HG03135 (cell line): ENCODE measurements at regions not wholly inside any gene's neighbourhood (a gene's known extent, or its start where the extent isn't known, plus 50 kb on each side); places are given as distances from the start of the nearest gene placed in this dataset.
A peak's percentile ranks its signal among the peaks of the same experiment; 100 is the strongest.
"Not testable (repeated sequence)": the region's sequence is repeated elsewhere in the genome, so short reads cannot be mapped to it uniquely, and the experiment has no call there.

Source experiments
- ATAC-seq: cut with Tn5 transposase; IDR thresholded peaks from one replicate; pipeline ENCODE4 v1.9.1; 2021; ENCODE audit warnings: mild to moderate bottlenecking, moderate library complexity; ENCODE audit not compliant: unreplicated experiment

DNA sequence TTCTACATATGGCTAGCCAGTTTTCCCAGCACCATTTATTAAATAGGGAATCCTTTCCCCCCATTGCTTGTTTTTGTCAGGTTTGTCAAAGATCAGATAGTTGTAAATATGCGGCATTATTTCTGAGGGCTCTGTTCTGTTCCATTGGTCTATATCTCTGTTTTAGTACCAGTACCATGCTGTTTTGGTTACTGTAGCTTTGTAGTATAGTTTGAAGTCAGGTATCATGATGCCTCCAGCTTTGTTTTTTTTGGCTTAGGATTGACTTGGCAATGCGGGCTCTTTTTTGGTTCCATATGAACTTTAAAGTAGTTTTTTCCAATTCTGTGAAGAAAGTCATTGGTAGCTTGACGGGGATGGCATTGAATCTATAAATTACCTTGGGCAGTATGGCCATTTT is 60.0 kb upstream of the GPC3 start:
- not testable (repeated sequence) for ATAC-seq

DNA sequence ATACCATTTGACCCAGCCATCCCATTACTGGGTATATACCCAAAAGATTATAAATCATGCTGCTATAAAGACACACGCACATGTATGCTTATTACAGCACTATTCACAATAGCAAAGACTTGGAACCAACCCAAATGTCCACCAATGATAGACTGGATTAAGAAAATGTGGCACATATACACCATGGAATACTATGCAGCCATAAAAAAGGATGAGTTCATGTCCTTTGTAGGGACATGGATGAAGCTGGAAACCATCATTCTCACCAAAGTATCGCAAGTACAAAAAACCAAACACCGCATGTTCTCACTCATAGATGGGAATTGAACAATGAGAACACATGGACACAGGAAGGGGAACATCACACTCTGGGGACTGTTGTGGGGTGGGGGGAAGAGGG is 81.7 kb upstream of the GPC3 start:
- not testable (repeated sequence) for ATAC-seq

DNA sequence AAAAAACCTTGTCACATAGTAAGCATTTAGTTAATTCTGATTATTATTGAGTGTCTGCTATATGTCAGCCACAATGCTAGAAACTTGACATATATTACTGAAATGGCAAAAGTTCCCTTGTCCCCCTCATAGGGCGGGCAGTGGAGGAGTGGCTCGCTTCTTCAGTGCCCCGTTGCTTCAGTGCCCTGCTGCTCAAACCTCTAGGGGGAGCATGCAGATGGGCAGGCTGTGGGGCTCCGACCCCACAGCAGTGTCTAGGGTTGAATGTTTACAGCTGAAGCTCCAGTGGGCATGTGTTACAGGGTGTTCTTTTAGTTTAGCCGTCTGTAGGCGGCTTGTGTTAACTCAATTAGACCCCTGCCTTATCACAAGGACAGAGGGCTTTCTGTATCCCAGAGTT is 86.5 kb upstream of the GPC3 start:
- not testable (repeated sequence) for ATAC-seq

DNA sequence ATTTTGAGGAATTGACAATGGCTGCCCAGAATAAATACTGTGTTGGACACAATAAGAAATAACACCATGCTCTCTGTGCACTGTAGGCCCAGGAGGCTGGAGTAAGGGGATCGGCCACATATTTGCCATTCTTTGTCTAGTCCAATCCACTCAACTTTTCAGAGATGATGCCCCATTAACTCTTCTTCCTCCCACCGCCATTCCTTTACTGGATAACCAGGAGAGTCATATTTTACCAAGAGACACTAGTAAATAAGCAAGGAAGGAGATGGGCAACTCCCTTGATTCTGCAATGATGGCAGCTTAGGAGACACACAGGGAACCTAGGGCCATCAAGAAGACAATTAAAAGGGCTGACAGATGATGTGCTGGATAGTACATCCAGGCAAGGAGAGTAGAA is 87.9 kb upstream of the GPC3 start:
- no peak for ATAC-seq

DNA sequence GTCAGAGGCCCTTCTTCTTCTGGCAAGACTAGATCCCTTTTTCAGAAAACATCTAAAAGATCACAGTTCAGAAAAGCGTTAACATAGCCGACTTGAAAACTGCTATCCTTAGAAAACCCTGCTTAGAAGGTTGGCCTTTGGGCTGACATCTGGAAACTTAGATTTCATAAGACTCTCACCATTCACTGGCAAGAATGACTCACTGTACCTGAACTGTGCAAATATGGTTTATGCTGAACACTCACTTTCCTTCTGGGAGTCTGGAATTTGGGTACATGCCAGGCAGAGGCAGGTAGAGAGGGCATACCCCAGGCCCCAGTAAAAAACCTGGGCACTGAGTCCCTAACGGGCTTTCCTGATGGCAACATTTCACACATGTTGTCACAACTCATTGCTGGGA is 88.8 kb upstream of the GPC3 start:
- no peak for ATAC-seq

DNA sequence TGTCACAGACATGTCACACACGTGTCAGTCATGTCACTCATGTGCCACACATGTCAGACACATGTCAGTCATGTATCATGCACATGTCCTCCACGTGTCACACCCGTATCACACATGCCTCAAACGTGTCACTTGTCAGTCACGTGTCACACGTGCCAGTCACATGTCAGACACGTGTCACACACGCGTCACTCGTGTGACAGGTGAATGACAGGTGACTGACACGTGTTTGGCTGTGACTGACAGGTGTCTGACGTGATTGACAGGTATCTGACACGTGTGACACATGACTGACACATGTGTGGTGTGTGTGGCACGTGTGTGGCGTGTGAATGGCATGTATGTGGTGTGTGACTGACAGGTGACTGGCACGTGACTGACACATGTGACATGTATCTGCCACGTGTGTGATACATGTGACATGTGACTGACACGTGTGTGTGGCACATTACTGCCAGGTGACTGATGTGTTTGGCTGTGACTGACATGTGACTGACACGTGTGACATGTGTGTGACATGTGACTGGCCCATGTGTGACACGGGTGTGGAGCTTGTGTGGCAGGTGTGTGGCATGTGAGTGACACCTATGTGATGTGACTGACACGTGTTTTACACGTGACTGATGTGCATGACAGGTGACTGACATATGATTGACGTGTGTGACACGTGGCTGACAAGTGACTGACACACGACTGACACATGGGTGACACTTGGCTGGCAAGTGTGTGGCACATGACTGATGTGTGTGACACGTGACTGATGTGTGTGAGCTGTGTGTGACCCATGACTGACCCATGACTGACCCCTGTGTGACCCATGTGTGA is 90.7 kb upstream of the GPC3 start:
- no peak for ATAC-seq

DNA sequence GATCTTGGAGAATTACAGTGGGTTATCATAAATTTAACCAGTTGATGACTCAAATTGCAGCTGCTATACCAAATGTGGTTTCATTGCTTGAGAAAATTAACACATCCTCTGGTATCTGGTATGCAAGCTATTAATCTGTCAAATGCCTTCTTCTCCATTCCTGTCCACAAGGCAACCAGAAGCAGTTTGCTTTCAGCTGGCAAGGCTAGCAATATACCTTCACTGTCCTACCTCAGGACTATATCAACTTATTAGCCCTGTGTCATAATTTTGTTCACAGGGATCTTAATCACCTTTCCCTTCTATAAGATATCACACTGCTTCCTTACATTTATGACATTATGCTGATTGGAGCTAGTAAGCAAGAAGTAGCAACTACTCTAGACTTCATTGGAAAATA is 110.0 kb upstream of the GPC3 start:
- no peak for ATAC-seq

DNA sequence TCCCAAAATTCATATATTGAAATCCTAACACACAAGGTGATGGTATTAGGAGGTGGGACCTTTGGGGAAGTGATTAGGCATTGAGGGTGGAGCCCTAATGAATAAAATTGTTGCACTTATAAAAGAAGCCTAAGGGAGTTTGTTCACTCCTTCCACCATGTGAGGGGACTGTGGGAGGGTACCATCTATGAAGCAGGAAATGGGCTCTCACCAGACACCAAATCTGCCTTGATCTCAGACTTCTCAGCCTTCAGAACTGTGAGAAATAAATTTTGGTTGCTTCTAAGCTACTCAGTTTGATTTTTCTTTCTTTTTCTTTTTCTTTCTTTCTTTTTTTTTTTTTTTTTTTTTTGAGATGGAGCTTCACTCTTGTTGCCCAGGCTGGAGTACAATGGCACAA is 116.2 kb upstream of the GPC3 start:
- ATAC-seq, result no peak

DNA sequence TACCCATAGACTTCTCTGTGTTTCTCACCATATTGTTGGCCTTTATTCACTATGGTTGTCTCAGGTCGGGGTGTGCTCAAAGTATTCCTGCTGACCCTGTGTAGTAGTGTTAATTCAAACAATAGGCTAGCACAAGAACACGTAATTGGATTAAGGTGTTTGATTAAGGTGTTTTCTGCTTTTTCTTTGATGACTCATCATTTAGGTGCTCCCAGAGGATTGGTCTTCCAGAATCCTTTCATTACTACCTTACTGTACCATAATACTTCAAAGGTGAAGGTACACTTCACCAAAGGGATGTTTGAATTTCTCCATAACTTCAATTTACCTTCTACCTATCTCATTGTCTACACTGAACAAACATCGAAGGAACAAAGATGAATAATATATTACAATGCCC is 121.7 kb upstream of the CCDC160 start:
- no peak for ATAC-seq

DNA sequence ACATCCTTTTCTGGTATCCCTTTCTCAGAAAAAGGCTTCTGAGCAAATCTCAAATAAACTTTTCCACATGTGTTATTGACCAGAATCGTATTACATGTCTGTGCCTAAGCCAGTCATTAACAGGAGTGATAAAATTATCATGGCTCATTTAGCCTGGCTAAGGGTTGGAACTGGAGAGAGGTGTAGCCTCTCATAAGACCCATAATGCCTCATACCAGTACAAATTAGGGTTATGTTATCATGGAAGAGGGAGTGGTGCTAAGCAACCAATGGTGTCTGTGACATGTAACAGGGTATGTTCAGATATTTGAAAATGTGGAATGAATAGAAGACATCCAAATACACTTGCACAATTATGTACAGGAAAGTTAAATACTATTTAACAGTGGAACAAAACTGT is 99.6 kb upstream of the CCDC160 start:
- no peak for ATAC-seq

DNA sequence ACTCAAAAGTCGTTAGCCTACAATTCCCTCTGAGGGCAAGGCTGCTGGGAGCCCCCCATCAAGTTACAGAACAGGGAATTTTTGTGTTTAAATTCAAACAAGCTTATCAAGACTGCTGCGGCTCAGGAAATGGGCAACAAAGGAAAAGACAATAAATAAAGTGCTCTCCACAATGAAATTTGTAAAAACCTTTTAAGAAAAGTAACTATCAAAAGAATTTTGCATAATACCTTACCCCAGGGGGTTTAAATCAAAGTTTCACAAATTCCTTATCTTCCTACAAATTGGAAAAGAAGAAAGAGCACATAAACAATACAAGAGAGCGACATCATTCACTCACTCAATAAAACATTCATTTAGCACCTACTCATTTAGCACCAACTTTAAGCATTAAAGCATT is 97.9 kb upstream of the CCDC160 start:
- ATAC-seq, result no peak

DNA sequence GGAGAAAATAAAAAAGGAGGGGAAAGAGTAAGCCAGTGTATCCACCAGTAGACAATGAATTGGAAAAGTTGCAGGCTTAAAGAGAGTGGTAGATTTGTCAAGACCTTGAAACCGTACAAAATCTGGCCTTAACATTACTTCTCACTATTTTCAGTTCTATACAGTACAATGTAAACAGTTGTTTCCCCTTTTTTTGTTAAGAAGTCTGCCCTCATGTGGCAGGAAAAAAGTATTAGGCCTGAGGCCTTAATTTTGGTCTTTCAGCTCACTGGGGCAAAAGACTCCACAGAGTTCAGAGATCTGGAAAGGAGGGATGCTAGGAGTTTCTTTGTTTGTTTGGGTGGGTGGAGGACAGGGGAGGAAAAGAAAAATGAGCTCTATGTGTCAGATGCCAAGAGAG is 92.8 kb upstream of the CCDC160 start:
- ATAC-seq, result peak; percentile 70

DNA sequence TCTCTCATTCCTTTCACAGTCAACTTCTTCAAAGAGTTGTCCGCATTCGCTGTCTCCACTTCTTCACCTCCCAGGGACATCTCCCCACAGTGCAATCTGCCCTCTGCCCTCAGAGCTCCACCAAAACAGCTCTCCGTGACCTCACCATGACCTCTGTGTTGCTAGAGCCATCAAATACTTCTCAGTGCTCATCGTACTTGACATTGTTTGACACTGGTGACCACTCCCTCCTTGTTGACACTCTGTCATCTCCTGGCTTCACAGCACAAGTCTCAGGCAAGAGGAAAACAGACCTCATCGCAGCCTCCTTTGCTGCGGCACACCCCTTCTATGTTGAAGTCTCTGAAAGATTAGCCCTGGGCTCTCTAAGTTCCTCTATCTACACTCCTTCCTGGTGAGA is 90.5 kb upstream of the CCDC160 start:
- ATAC-seq, result no peak

DNA sequence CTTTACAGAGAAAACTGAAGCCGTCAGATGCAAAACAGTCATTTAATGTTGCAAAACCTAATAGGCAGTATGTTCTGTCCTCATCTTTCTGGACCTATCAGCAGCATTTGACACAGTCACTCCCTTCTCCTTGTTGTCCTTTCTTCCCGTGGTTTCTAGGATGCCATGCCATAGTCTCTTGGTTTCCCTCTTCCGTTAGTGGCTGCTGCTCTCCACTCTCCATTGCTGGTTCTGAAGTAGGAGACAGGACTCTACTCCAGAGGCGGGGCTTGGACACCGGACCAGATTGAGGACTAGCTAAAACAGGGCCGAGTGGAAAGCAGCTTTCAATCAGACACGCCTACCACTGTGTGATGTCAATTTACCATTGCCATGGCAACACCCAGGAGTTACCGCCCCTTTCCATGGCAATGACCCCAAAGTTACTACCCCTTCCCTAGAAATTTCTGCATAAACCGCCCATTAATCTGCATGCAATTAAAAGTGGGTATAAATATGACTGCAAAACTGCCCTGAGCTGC is 88.8 kb upstream of the CCDC160 start:
- ATAC-seq, result no peak

DNA sequence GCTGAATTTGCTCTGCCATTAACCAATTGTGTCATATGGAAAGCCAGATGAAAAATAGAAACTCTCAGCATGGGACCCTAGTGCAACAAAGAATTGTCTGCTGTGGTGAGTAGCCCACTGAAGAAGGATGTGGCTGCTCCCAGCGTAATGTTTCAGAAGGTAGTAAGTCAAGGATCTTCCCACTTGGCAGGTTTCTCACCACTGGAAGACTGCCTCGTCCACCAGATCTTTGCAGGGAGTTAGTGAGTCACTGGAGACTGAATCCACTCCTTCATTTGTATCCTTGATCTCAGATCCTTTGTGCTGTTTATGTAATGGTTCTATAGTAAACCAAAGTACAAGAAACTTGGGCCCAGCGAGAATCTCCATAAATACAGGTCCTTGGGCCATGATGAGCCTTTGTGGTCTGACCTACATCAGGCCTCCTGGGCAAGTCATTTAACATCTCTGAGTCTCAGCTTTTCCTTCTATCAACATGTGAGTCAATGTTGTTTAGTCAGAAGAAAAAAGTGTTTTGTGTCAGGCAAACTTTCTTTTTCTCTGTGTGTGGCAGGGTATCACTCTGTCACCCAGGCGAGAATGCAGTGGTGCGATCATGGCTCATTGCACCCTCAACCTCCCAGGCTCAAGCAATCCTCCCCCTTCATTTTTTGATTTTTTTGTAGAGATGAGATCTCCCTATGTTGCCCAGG is 78.0 kb upstream of the CCDC160 start:
- ATAC-seq, result no peak

DNA sequence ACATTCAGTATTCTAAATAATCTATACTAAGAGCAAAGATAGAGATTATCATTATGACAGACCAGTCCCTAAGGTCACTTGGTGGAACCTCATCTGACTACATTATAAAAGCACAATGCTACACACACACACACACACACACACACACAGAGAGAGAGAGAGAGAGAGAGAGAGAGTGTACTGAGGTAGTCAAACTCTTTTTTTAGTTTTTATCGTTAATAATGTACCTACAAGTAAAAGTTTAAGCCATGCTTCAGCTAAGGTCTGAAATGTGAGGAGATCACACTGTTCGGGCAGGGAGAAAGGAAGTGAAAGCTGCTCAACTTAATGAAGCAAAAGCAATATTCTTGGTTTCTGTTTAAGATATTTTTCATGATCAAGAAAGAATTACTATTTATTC is 75.8 kb upstream of the CCDC160 start:
- peak; percentile 91 for ATAC-seq

DNA sequence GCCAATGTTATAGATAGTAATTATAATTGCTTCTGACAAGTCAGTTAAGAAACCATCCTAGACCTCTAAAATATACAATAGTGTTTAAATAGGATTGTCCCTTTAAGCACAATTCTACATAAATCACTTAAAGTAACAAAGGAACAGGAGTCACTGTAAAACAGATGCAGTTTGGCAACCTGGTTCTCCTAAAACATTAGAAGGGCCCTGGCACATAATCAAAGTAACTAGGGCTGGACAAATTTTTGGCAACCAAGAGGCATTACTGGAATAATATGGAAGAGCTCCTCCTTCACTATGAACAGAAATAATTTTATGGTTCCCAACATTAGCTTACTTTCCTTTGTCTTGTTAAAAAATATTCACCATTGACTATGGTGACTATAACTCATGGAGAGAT is 75.0 kb upstream of the CCDC160 start:
- no peak for ATAC-seq

DNA sequence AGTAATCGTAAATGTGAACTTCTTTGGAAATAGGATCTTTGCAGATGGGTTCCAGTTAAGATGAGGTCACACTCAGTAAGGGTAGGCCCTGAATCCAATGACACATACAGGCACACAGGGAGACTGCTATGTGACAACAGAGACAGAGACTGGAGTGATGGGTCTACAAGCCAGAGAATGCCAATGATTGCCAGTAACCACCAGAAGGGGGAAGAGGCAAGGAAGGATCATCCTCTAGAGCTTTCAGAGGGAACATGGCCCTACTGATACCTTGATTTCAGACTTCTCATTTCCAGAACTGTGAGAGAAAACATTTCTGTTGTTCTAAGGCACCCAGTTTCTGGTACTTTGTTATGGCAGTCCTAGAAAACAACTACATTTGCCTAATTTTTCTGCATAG is 73.1 kb upstream of the CCDC160 start:
- ATAC-seq, result no peak

DNA sequence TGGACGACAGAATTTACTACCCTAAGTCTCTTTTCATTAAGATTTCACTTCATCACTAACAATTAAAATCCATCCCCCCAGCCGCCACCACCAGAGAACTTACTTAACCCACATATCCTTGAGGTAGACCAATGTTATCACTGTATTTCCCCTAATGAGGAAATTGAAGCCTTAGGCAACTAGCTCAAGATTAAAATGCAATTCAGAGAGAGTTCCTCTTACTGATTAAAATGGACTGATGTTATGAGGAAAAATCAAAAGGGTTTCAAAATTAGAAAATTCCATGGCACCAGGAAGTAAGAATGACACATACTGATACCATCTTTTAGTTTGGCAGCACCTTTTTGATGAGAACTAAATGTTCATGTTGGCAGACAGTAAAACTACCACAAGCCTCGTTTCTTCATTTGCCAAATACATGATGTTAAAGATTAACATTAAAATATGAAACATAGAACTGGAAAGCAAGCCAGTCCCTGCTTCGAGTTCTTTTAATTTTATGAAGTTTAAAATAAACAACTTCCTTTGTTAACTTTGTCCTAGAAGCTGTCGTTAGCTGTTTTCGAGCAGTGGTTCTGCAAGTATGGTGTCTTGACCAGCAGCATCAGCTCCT is 69.3 kb upstream of the CCDC160 start:
- ATAC-seq, result no peak

DNA sequence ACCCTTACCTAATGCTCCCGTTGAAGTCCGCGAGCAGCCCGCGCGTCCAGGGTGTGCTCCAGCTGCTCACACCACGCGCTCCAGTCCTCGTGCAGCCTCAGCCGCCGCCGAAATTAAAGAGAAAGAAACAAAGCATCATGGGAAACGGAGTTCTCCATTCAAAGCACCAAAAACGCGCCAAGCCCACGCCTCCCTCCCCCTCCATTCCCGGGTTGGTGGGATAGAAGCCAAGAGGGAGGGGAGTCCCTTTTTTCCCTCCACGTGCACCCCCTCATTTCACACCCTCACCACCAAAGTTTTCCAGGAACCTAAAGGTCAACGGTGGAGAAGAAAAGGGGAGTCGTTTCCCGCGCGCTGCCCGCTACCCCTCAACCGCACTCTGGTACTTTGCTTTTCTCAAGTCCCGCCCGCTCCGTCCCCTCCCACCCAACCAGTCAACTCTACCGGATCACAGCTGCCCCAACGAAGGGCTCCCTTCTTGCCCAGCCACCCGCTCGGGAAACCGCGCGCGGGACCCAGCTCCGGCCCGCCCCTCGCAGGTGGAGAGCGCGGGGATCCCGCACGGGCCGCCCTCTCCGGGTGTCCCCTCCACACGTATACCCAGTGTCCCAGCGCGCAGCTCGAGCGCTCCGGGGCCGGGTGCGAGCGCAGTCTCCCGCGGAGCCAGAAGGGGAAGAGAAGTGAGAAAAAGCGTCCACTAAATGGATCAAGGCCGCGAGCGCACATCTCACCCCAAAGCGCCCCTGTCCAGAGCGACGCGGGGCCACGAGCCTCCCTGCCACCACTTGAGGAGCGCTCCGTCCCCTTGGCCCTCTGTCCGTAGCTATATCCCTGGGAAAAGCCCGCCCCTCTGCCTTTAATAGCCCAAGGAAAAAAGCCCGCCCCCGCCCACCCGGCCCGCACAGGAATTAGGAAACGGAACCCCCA is 65.1 kb upstream of the CCDC160 start:
- ATAC-seq, result peak; percentile 49
